ENCODE measurements at regions not wholly inside any gene's neighbourhood (a gene's known extent, or its start where the extent isn't known, plus 50 kb on each side); places are given as distances from the start of the nearest gene placed in this dataset.

DNA sequence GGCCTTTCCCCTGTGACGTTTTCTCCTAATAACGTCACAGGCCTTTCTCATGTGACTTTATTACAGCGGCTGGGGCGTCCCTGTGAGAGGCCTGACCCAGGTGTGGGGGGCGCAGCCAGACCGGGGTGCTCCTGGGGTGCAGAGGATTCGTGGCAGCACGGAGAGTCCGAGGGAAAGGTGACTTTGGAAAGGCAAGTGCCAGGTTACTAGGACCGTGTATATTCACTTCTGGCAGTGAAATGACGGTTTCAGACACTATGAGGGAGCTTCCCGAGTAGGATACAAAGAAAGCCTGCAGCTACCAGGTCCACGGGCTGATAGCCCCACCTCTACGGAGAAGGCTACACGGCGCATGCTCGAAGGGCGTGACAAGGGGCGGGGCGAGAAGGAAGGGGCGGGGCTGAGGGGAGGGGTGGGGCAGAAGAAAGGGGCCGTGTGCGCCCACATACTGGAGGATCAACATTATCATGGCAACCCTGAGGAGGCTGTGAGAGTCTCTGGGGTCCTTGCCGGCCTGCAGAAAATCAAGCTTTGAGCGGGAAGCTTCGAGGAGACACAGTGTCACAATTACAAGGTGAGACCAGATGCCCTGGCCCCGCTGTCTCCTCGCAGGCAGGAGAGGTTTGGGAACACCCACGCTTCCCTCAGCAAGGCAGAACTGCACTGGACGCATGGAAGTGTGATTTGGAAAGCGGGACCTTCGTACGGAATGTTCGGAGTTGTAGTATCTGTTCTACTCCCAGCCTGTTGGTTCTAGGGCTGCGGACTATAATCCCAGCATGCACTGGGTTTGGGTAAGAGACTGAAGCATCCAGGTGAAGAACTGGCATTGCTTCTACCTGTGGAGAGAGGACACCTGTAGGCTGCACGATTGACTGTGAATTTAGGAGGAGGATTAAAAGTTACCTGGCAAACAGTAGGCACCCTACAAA, 54.4 kb upstream of the ZNF337 start:
- DNase-seq (ENCODE audit: low read depth) = peak; percentile 22
- TF ChIP-seq, protein P1, sequence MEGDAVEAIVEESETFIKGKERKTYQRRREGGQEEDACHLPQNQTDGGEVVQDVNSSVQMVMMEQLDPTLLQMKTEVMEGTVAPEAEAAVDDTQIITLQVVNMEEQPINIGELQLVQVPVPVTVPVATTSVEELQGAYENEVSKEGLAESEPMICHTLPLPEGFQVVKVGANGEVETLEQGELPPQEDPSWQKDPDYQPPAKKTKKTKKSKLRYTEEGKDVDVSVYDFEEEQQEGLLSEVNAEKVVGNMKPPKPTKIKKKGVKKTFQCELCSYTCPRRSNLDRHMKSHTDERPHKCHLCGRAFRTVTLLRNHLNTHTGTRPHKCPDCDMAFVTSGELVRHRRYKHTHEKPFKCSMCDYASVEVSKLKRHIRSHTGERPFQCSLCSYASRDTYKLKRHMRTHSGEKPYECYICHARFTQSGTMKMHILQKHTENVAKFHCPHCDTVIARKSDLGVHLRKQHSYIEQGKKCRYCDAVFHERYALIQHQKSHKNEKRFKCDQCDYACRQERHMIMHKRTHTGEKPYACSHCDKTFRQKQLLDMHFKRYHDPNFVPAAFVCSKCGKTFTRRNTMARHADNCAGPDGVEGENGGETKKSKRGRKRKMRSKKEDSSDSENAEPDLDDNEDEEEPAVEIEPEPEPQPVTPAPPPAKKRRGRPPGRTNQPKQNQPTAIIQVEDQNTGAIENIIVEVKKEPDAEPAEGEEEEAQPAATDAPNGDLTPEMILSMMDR (conservative IDR thresholded peaks at IDR 0.05; ENCODE audit: low read length) = no peak
- peak overlapping the region; percentile 57 for H3K4me3 ChIP-seq (ENCODE audit: low read length)

DNA sequence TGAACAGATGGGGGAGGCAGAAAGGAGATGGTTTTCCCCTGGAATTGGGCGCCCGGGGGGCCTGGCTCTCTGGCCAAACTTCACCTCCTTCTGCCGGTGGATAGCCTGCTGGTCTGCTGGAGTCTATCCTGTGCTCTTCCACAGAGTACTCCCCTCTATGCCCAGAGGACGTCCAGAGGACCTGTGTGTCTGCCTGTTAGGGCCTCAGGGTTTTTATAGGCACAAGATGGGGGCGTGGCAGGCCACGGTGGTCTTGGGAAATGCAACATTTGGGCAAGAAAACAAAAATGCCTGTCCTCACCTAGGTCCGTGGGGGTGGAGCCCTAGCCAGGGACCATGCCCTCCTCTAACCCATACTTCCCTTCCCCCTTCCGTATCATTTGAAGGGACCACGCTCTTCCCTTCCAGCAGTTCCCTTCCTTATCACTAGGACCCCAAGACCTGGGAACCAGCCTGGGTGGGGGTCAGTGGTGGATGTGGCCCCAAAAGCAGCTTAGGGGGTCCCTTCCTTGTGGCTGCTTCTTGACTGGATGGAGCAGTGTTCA, 53.6 kb upstream of the ZNF337 start:
- DNase-seq (ENCODE audit: low read depth) = no peak
- TF ChIP-seq, protein P1 (conservative IDR thresholded peaks at IDR 0.05; ENCODE audit: low read length) = no peak
- H3K4me3 ChIP-seq (ENCODE audit: low read length) = peak overlapping the region; percentile 57

DNA sequence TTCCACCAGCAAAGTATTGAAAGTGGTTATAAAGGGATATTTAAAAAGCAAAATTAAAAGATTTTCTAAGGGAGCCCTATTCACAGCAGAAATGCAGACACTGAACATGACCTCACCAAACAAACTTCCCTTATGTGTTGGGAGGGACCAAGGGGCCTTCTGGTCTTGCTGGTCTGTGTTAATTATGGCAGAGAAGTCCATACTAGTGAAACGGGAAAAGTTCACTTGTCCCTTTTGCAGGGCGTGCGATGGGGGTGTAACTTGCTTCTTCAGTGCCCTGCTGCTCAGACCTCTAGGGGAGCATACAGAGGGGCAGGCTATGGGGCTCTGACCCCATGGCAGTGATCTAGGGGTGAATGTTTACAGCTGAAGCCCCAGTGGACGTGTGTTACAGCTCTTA, 53.0 kb upstream of the ZNF337 start:
- no peak overlapping the region for H3K4me3 ChIP-seq (ENCODE audit: low read length)
- TF ChIP-seq, protein P1 (conservative IDR thresholded peaks at IDR 0.05; ENCODE audit: low read length) = no peak
- no peak for DNase-seq (ENCODE audit: low read depth)
